K562 (cell line): ENCODE measurements at regions not wholly inside any gene's neighbourhood (a gene's known extent, or its start where the extent isn't known, plus 50 kb on each side); places are given as distances from the start of the nearest gene placed in this dataset.
"Not testable (repeated sequence)": the region's sequence is repeated elsewhere in the genome, so short reads cannot be mapped to it uniquely, and the experiment has no call there.

Experiments used
- ATAC-seq: fragments of 200-7000 bp; cut with Tn5 transposase; 3 replicates; pipeline ENCODE4 v1.9.1; 2020; ENCODE audit warnings: moderate library complexity
- BruUV-seq: library from RNA; stranded (reverse); fragments of 400-500 nt; replicated peaks from 2 replicates; lab custom pipeline; 2021; lab: Mats Ljungman, UMichigan
- CTCF ChIA-PET: fragments of 300-600 bp; formaldehyde crosslinking; extraction: SDS; loops from one replicate; lab custom pipeline; 2021; ENCODE audit warnings: low intra/inter-chr PET ratio; lab: Yijun Ruan, JAX
- POLR2A ChIA-PET: fragments of 300-600, 350-650 bp; sonication (Branson Sonifier 250); formaldehyde crosslinking; extraction: SDS; loops from one replicate; lab custom pipeline; 2021; ENCODE audit warnings: antibody characterized with exemption, inconsistent platforms; lab: Yijun Ruan, JAX
- DNase-seq, 4 experiments: peaks; one replicate each; pipeline versions ENCODE4 v3.0.0 to v3.0.0-alpha.2; 2011 to 2018; ENCODE audit warnings: low spot score in 3 of 4, mixed read lengths in 3 of 4; ENCODE audit errors: extremely low read depth in 1 of 4
- FAIRE-seq: peaks from 2 replicates; lab custom pipeline; 2011; peaks lifted over from hg19 to GRCh38; lab: Jason Lieb, UNC
- H2AFZ ChIP-seq: 2 replicates; pipeline ENCODE4 v1.6.0; 2011; ENCODE audit warnings: low read depth, low read length, control low read depth, inconsistent platforms
- H3K27ac ChIP-seq: fragments of 200-600 bp; 3 replicates; pipeline ENCODE4 v1.8.0; 2011; ENCODE audit warnings: low read depth, mild to moderate bottlenecking, control low read depth, inconsistent platforms, low read length, moderate library complexity, mixed read lengths; ENCODE audit errors: extremely low read depth
- H3K27me3 ChIP-seq, 2 experiments: fragments of 300-600 bp in 1 of 2; 2 replicates in 1 of 2; 3 replicates in 1 of 2; pipeline versions ENCODE4 v1.6.0 to v1.8.0; 2011; ENCODE audit warnings: inconsistent platforms in 2 of 2, low read length in 2 of 2, mild to moderate bottlenecking in 1 of 2, mixed read lengths in 1 of 2, moderate library complexity in 1 of 2; ENCODE audit not compliant: control insufficient read depth in 2 of 2, insufficient read depth in 2 of 2
- H3K36me3 ChIP-seq: fragments of 300-600 bp; 3 replicates; pipeline ENCODE4 v1.8.0; 2011; ENCODE audit warnings: mild to moderate bottlenecking, low read length, inconsistent platforms; ENCODE audit not compliant: control insufficient read depth, insufficient read depth
- H3K4me1 ChIP-seq, 2 experiments: fragments of 200-600 bp in 1 of 2; replicated peaks in 1 of 2; 2 replicates in 1 of 2; 3 replicates in 1 of 2; pipeline versions ENCODE4 v1.5.1 to v1.8.0; 2011; ENCODE audit warnings: inconsistent platforms in 2 of 2, low read length in 2 of 2, mild to moderate bottlenecking in 1 of 2, mixed read lengths in 1 of 2, moderate library complexity in 1 of 2; ENCODE audit not compliant: control insufficient read depth in 2 of 2, insufficient read depth in 2 of 2
- H3K4me2 ChIP-seq: 2 replicates; pipeline ENCODE4 v1.6.1; 2011; ENCODE audit warnings: low read length, control low read depth, inconsistent platforms, mixed read lengths; ENCODE audit not compliant: insufficient read depth
- H3K4me3 ChIP-seq: fragments of 200-600 bp; sonication (generic), shearing (Covaris generic); 2 replicates; pipeline ENCODE4 v1.5.1; 2016; ENCODE audit warnings: control low read depth, inconsistent platforms
- H3K79me2 ChIP-seq: fragments of 200-600 bp; 3 replicates; pipeline ENCODE4 v1.8.0; 2011; ENCODE audit warnings: low read length, inconsistent platforms; ENCODE audit not compliant: control insufficient read depth, insufficient read depth
- H3K9ac ChIP-seq, 2 experiments: 2 replicates each; pipeline versions ENCODE4 v1.6.0 to v1.6.1; 2011; ENCODE audit warnings: low read depth in 2 of 2, low read length in 2 of 2, control low read depth in 1 of 2, inconsistent platforms in 1 of 2, mild to moderate bottlenecking in 1 of 2, mixed read lengths in 1 of 2; ENCODE audit not compliant: insufficient read depth in 1 of 2
- H3K9me1 ChIP-seq: one replicate; pipeline ENCODE4 v1.6.0; 2011; ENCODE audit warnings: inconsistent platforms, mild to moderate bottlenecking, low read length, moderate library complexity; ENCODE audit not compliant: control insufficient read depth, insufficient read depth
- H3K9me3 ChIP-seq: replicated peaks from 2 replicates; pipeline ENCODE4 v1.5.1; 2011; ENCODE audit warnings: low read depth, low read length, inconsistent platforms; ENCODE audit not compliant: control insufficient read depth, insufficient read depth
- H4K20me1 ChIP-seq: replicated peaks from 2 replicates; pipeline ENCODE4 v1.6.1; 2011; ENCODE audit warnings: low read length, inconsistent platforms, mixed read lengths; ENCODE audit not compliant: control insufficient read depth, insufficient read depth
- WGBS: fragments of 100-300 bp; shearing (Covaris generic); methylation state at CpG from one replicate; pipeline ENCODE4 v1.1.6; 2016; ENCODE audit warnings: low coverage, mixed read lengths; ENCODE audit not compliant: insufficient coverage; ENCODE audit errors: missing lambda C conversion rate; 5-methylcytosine and 5-hydroxymethylcytosine counted together
- in situ Hi-C: fragments of 300-500 bp; cut with MboI; formaldehyde crosslinking; loops from 4 replicates; pipeline ENCODE4 v1.15.0; 2018; ENCODE audit warnings: inconsistent platforms, mixed read lengths
- intact Hi-C: fragments of 100-400 bp; cut with micrococcal nuclease; formaldehyde crosslinking; loops from 2 replicates; pipeline ENCODE4 v1.14.2; 2022

DNA sequence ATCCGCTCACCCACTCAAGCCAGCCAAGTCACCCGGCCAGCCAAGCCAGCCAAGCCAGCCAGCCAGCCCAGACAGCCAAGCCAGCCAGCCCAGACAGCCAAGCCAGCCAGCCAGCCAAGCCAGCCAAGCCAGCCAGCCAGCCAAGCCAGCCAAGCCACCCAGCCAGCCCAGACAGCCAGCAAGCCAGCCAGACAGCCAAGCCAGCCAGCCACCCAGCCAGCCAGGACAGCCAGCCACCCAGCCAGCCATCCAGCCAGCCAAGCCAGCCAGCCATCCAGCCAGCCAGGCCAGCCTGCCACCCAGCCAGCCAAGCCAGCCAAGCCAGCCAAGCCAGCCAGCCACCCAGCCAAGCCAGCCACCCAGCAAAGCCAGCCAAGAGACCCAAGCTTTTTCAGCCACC, 316.8 kb upstream of the PLGLB2 start:
- H3K27me3 ChIP-seq, H3K9ac ChIP-seq, in situ Hi-C loops, H4K20me1 ChIP-seq, H3K36me3 ChIP-seq, H3K79me2 ChIP-seq, H3K27ac ChIP-seq, H2AFZ ChIP-seq, H3K4me1 ChIP-seq, DNase-seq, ATAC-seq, FAIRE-seq, BruUV-seq, H3K4me3 ChIP-seq, POLR2A ChIA-PET, H3K9me3 ChIP-seq, H3K9me1 ChIP-seq, H3K4me2 ChIP-seq, intact Hi-C loops, CTCF ChIA-PET: not testable (repeated sequence)
- WGBS = no CpG with 5 or more reads among the region's 2 CpGs

DNA sequence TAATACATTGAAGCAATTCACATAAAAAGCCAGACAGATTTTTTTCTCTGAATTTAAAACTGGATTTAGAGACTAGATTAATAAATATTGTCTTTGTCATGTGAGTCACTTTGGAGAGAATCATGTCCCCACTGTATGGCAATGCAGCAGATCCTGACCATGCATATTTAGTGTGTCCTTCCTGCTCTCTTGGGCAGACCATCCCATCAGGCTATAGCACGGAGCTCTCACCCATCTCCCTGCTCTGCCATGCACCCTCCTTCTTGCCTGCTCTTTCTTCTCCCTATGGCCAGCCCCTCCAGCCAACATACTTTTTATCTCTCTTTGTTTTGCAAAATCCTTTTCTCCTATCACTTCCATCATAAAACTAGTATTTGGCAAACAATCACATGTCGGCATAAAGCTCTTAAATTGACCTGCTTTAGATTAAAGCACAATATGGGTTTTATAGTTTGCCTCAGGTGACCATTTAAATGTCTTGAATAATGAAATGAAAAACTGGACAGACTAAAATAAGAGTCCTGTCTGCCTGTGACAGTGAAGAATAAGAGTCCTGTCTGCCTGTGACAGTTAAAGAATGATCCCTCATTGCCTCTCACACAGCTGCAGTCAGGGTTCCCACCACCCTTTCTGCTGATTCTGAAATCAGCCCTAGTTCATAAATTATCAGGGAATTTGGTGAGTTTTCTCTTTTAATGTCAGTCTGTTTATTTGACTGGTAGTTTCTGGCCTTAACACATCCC, 315.0 kb upstream of the PLGLB2 start:
- H3K36me3 ChIP-seq, POLR2A ChIA-PET, H3K9ac ChIP-seq, H2AFZ ChIP-seq, CTCF ChIA-PET, H3K27me3 ChIP-seq, BruUV-seq, H3K9me1 ChIP-seq, H3K4me1 ChIP-seq, H4K20me1 ChIP-seq, H3K4me3 ChIP-seq, FAIRE-seq, DNase-seq, H3K4me2 ChIP-seq, in situ Hi-C loops, H3K27ac ChIP-seq, H3K79me2 ChIP-seq, H3K9me3 ChIP-seq, intact Hi-C loops: not testable (repeated sequence)
- peak; percentile 51; the same call in 2 of the 3 replicates for ATAC-seq
- 0% methylated on average over 1 of the region's 2 CpGs for WGBS

DNA sequence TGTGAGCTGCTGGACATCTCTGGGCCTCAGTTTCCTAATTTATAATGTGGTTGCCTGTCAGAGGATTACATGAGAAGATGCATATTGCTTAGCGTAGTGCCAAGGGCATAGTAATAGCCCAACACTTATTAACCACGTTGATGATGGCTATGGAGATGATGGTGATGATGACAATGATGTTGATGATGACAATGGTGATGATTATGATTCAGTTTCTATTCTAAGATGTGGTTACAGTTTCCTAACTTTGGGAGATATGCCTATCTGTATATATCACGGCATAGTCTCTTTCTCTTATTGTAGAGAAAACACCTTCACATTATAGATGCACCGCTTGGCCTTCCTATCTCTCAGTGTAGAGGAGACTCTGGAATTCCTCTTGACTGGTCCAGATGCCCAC, 311.9 kb upstream of the PLGLB2 start:
- H3K9me3 ChIP-seq, H4K20me1 ChIP-seq, H3K27me3 ChIP-seq, H3K79me2 ChIP-seq, H3K9me1 ChIP-seq, in situ Hi-C loops, CTCF ChIA-PET, POLR2A ChIA-PET, H3K36me3 ChIP-seq, H3K4me1 ChIP-seq, ATAC-seq, H2AFZ ChIP-seq, H3K27ac ChIP-seq, BruUV-seq, H3K9ac ChIP-seq, H3K4me2 ChIP-seq, intact Hi-C loops, DNase-seq, H3K4me3 ChIP-seq, FAIRE-seq: not testable (repeated sequence)
- 15% methylated on average over 3 of the region's 4 CpGs for WGBS

DNA sequence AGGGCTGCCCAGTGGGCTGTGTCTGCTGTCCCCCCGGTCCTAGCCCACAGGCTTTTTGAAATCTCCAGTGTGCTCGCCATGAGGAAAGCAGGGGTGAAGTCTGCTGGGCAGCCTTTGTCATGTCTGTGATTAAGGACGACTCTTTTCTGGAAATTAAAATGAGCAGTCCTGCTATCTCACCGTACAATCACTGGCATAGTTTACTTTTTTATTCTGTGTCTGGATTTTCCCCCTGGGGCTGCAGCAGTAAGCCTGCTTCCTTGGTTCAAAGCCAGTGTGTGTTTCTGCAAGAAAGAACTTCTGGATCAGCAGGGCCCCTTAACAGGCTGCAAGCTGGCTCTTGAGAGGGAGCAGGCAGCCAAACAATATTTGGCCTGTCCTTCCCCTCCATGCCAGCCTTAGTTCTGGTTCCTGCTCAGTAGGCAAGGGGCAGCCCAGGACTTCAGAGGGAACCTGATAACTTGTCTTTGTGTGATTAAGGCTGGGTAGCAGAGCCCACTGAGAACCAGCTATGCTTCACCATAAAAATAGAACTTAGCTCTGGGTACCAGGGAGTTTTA, 310.1 kb upstream of the PLGLB2 start:
- 0% methylated on average over 1 of the region's 4 CpGs for WGBS
- H3K9ac ChIP-seq, H3K79me2 ChIP-seq, DNase-seq, H3K4me2 ChIP-seq, CTCF ChIA-PET, intact Hi-C loops, BruUV-seq, in situ Hi-C loops, H4K20me1 ChIP-seq, H3K4me3 ChIP-seq, FAIRE-seq, POLR2A ChIA-PET, ATAC-seq, H2AFZ ChIP-seq, H3K27ac ChIP-seq, H3K27me3 ChIP-seq, H3K36me3 ChIP-seq, H3K9me3 ChIP-seq, H3K4me1 ChIP-seq, H3K9me1 ChIP-seq: not testable (repeated sequence)
